Lung (tissue), 11 donors: ENCODE measurements at regions not wholly inside any gene's neighbourhood (a gene's known extent, or its start where the extent isn't known, plus 50 kb on each side); places are given as distances from the start of the nearest gene placed in this dataset.

ENCODE experiments used
- ATAC-seq: fragments of 200-7000 bp; cut with Tn5 transposase; one replicate; pipeline ENCODE4 v1.9.1; 2020; ENCODE audit warnings: moderate number of reproducible peaks; ENCODE audit not compliant: insufficient read depth, low FRiP score
- DNase-seq, 3 donors: peaks; one replicate each; pipeline ENCODE4 v3.0.0-alpha.2; 2013 to 2017
- H3K27ac ChIP-seq, 2 donors: one replicate each; pipeline ENCODE4 v1.5.1; 2013; ENCODE audit warnings: mild to moderate bottlenecking in 2 of 2, moderate library complexity in 2 of 2, control low read depth in 1 of 2, inconsistent platforms in 1 of 2, low read depth in 1 of 2, low read length in 1 of 2
- H3K27me3 ChIP-seq, 3 donors: one replicate each; pipeline ENCODE4 v1.5.1; 2013; ENCODE audit warnings: low read length in 2 of 3; ENCODE audit not compliant: control insufficient read depth in 3 of 3, insufficient read depth in 3 of 3
- H3K36me3 ChIP-seq, 4 donors: one replicate each; pipeline ENCODE4 v1.5.1; 2013; ENCODE audit warnings: low read length in 4 of 4, mild to moderate bottlenecking in 1 of 4, moderate library complexity in 1 of 4; ENCODE audit not compliant: control insufficient read depth in 4 of 4, insufficient read depth in 4 of 4
- H3K4me1 ChIP-seq, 5 donors: one replicate each; pipeline ENCODE4 v1.5.1; 2013; ENCODE audit warnings: low read length in 5 of 5, mild to moderate bottlenecking in 2 of 5, moderate library complexity in 1 of 5; ENCODE audit not compliant: control insufficient read depth in 5 of 5, insufficient read depth in 5 of 5
- H3K4me3 ChIP-seq: one replicate; pipeline ENCODE4 v1.5.1; 2013; ENCODE audit warnings: mild to moderate bottlenecking, control low read depth, moderate library complexity
- H3K9ac ChIP-seq, 2 donors: one replicate each; pipeline ENCODE4 v1.5.1; 2013; ENCODE audit warnings: low read length in 2 of 2, control low read depth in 1 of 2; ENCODE audit not compliant: insufficient read depth in 1 of 2
- H3K9me3 ChIP-seq, 4 donors: one replicate each; pipeline ENCODE4 v1.5.1; 2013; ENCODE audit warnings: low read length in 3 of 4, mild to moderate bottlenecking in 1 of 4, moderate library complexity in 1 of 4; ENCODE audit not compliant: control insufficient read depth in 4 of 4, insufficient read depth in 3 of 4
- CTCF ChIP-seq: IDR thresholded peaks from 2 replicates; pipeline ENCODE4 v1.5.1; 2012; ENCODE audit warnings: mild to moderate bottlenecking; ENCODE audit errors: control extremely low read depth, extremely low read depth
- WGBS, 2 donors: extraction: QIAGEN DNeasy Blood & Tissue Kit; methylation state at CpG; one replicate each; pipeline ENCODE4 v1.1.7; 2013; 5-methylcytosine and 5-hydroxymethylcytosine counted together
- donor health status: control.
- donor health status: control.
- donor health status: Bipolar disorder and iron deficiency.
- donor health status: healthy.
- donor health status: DM: yes; HTN: yes; CAD: no.

GRCh38 chr2:128834880-128835252 is 516.2 kb upstream of the HS6ST1 start:
- WGBS, 2 donors: 78 to 84% methylated on average over 7 of the region's 7 CpGs
- Histone ChIP-seq H3K4me3 (no peak overlapping the region), H3K36me3 (no peaks in the 10 kb centered on the region), H3K4me1 (peaks cover 0 to 1% (median 0%) of the 10 kb centered on the region in 5 donors), H3K9me3 (peaks cover 0 to 2% (median 0%) of the 10 kb centered on the region in 4 donors), H3K27me3 (no peaks in the 10 kb centered on the region), H3K9ac (no peak overlapping the region), H3K27ac (no peak overlapping the region)
- no peak for TF ChIP-seq CTCF
- no peak for ATAC-seq
- no peak for DNase-seq

- Histone ChIP-seq H3K9me3 (peaks cover 0 to 2% (median 0%) of the 10 kb centered on the region in 4 donors), H3K4me3 (no peak overlapping the region), H3K4me1 (peaks cover 0 to 1% (median 0%) of the 10 kb centered on the region in 5 donors), H3K9ac (no peak overlapping the region), H3K36me3 (no peaks in the 10 kb centered on the region), H3K27me3 (no peaks in the 10 kb centered on the region), H3K27ac (no peak overlapping the region)
- WGBS, 2 donors: 84 to 94% methylated on average over 10 of the region's 10 CpGs
- ATAC-seq: no peak
- no peak for DNase-seq
- TF ChIP-seq CTCF: no peak
Measured at GRCh38 chr2:128835342-128835855, 516.7 kb upstream of the HS6ST1 start.

- TF ChIP-seq CTCF: no peak
- no peak overlapping the region for H3K4me3 ChIP-seq
- no peak for DNase-seq
- peaks cover 0 to 1% (median 0%) of the 10 kb centered on the region in 5 donors for H3K4me1 ChIP-seq
- whole genome bisulfite sequencing, 2 donors: 89 to 92% methylated on average over 6 of the region's 6 CpGs
- H3K27me3 ChIP-seq: no peaks in the 10 kb centered on the region
- no peak for ATAC-seq
- H3K36me3 ChIP-seq: no peaks in the 10 kb centered on the region
- no peak overlapping the region for H3K27ac ChIP-seq
- no peak overlapping the region for H3K9ac ChIP-seq
- peaks cover 0 to 2% (median 0%) of the 10 kb centered on the region in 4 donors for H3K9me3 ChIP-seq
Measured at GRCh38 chr2:128835974-128836373, 517.3 kb upstream of the HS6ST1 start.

- TF ChIP-seq CTCF: no peak
- H3K9ac ChIP-seq: no peak overlapping the region
- no peak overlapping the region for H3K27ac ChIP-seq
- no peaks in the 10 kb centered on the region for H3K36me3 ChIP-seq
- 76 to 90% methylated on average over 5 of the region's 5 CpGs for WGBS, 2 donors
- no peak for DNase-seq
- peaks cover 0 to 1% (median 0%) of the 10 kb centered on the region in 5 donors for H3K4me1 ChIP-seq
- H3K9me3 ChIP-seq: peaks cover 0 to 2% (median 0%) of the 10 kb centered on the region in 4 donors
- H3K27me3 ChIP-seq: no peaks in the 10 kb centered on the region
- ATAC-seq: no peak
- H3K4me3 ChIP-seq: no peak overlapping the region
Measured at GRCh38 chr2:128836559-128837100, 518.0 kb upstream of the HS6ST1 start.
